RWPE1 (cell line): ENCODE measurements at regions not wholly inside any gene's neighbourhood (a gene's known extent, or its start where the extent isn't known, plus 50 kb on each side); places are given as distances from the start of the nearest gene placed in this dataset.

Experiments used
- CTCF ChIA-PET: fragments of 350-600 bp; sonication (Branson Sonifier 250); formaldehyde crosslinking; extraction: SDS; loops from one replicate; lab custom pipeline; 2021; lab: Yijun Ruan, JAX
- POLR2A ChIA-PET: fragments of 400-600 bp; formaldehyde crosslinking; extraction: SDS; loops from one replicate; lab custom pipeline; 2020; ENCODE audit warnings: antibody characterized with exemption; ENCODE audit not compliant: low non-redundant PET; lab: Yijun Ruan, JAX
- DNase-seq: peaks from one replicate; pipeline ENCODE4 v3.0.0; 2012; ENCODE audit warnings: low spot score
- H3K27ac ChIP-seq: fragments of 450-650 bp; 2 replicates; pipeline ENCODE4 v1.5.1; 2017
- TF ChIP-seq, protein P1 (sequence below): fragments of 450-650 bp; conservative IDR thresholded peaks from 2 replicates; pipeline ENCODE4 v1.5.1; 2017; ENCODE audit warnings: low read depth, mild to moderate bottlenecking

DNA sequence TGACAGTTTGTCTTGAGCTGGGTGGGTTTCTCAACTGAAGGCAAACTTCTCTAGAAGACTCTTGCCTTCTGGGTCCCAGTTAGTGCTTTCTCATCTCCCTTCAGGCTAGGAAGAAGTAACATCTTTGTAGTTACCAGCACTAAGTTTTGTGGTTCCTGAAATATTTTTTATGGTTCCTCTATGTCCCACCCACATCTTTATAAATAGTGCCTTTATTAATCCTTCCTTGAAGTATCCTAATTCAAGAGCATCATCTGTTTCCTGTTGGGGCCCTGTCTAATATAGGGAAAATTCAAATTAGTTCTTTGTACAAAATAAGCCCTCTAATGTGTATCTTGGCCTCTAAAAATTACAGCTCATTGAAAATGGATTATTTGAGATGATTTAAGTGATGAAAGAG, 147.4 kb upstream of the MAOA start:
- no peak for DNase-seq
- CTCF ChIA-PET: no interaction called here
- POLR2A ChIA-PET: no interaction called here
- H3K27ac ChIP-seq: no peak overlapping the region
- TF ChIP-seq, protein P1, sequence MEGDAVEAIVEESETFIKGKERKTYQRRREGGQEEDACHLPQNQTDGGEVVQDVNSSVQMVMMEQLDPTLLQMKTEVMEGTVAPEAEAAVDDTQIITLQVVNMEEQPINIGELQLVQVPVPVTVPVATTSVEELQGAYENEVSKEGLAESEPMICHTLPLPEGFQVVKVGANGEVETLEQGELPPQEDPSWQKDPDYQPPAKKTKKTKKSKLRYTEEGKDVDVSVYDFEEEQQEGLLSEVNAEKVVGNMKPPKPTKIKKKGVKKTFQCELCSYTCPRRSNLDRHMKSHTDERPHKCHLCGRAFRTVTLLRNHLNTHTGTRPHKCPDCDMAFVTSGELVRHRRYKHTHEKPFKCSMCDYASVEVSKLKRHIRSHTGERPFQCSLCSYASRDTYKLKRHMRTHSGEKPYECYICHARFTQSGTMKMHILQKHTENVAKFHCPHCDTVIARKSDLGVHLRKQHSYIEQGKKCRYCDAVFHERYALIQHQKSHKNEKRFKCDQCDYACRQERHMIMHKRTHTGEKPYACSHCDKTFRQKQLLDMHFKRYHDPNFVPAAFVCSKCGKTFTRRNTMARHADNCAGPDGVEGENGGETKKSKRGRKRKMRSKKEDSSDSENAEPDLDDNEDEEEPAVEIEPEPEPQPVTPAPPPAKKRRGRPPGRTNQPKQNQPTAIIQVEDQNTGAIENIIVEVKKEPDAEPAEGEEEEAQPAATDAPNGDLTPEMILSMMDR: no peak

DNA sequence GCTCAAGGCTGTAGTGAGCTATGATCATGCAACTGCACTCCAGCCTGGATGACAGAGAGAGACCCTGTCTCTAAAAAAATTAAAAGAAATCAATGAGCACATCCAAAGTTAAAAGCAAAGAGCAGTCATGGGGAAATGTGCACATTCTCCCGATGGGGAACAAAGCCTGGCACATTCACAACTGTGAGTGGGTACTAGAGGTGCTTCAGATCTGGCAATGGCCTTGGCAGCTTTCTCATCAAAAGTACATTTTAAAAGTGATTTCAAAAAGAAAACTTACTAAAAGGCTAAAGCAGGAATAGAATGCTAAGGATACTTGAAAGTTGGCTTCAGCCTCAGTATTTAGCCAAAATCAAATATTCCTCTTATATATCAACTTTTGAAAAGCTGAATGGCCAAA, 145.9 kb upstream of the MAOA start:
- H3K27ac ChIP-seq: no peak overlapping the region
- CTCF ChIA-PET: no interaction called here
- POLR2A ChIA-PET: no interaction called here
- TF ChIP-seq, protein P1: no peak
- no peak for DNase-seq

DNA sequence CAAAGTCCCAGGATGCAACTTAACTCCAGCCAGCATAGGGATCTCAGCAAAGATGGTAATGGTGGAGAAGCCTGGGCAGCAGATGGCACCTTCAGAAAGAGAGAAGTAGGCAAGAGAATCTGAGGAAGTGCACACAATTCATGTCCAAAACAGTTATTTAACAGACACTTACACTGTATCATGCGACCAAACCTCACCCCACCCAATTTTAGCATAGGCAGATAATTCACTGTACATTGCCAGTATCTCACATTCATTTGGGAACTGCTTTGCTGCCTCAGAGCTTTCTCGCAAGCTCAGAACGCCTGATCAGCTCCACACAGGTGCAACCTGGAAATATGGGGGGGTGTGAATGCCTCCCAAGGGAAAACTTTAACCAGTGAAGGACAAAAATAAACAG, 143.0 kb upstream of the MAOA start:
- ChIA-PET POLR2A (no interaction called here), CTCF (no interaction called here)
- H3K27ac ChIP-seq: no peak overlapping the region
- TF ChIP-seq, protein P1: no peak
- no peak for DNase-seq

DNA sequence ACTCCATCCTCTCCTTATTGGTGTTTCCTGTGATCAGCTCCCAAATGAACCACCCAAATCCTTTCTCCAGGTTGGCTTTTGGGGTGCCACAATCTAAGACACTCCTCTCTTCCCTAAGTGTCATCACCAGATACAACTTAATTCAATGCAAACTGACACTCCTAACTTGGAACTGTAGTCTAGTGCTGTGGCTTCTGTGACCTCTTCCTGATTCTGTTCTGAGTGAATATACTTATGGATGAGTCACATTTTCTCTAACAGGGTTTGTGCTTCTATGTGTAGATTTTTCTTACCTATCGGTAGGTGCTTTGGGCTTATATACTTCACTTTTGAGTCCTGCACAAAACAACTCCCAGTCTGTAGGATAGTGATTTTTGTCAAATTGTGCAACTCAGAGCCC, 141.3 kb upstream of the MAOA start:
- CTCF ChIA-PET: no interaction called here
- TF ChIP-seq, protein P1: no peak
- DNase-seq: no peak
- POLR2A ChIA-PET: no interaction called here
- H3K27ac ChIP-seq: no peak overlapping the region

DNA sequence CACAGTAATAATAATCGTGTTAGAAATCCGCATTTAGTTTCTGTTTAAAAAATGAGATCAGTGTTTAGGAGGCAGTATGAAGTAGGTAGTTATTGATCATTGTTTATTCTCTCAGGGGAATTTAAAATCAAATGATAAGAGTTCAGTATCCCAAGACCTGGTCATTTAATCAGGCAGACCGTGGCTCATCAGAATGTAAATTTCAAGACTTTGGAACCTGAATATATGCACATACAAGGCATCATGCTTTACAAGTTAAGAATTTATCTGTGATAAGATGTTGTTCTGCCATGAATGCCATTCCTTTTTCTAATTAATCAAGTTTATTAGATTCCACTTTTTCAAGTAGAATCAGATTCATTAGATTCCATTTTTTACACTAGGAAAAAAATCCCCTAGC, 133.5 kb upstream of the MAOA start:
- TF ChIP-seq, protein P1: no peak
- no peak overlapping the region for H3K27ac ChIP-seq
- no peak for DNase-seq
- ChIA-PET POLR2A (no interaction called here), CTCF (no interaction called here)

DNA sequence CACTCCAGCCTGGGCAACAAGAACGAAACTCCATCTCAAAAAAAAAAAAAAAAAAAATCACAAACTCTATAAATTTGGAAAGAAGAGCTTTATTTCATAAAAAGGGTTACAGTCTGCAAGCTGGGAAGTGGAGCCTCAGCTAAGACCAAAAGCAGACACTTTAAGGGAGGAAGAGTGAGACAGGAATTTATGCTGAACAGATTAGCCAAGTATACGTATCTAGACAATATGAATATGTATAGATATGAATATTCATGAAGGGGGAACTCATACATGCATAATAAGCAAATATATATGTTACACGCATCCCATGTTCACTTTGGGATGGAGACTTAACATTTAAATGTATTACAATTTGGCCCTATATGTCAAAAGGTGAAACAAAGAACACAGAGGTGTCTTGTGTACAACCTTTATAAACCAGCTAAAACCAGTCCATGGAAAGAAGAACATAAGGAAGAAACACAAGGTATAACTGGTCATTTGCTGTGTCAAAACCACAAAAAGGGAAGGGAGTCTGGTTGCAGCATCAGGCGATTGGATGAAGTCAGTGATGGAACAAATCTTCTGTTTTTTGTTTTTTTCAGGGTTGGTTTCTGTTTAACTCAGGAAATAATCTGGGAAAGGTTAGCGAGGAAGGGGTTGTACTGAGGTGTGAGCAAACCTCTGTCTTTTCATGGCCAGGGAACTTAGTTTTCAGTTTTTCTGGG, 130.0 kb upstream of the MAOA start:
- no peak overlapping the region for H3K27ac ChIP-seq
- ChIA-PET CTCF (no interaction called here), POLR2A (no interaction called here)
- TF ChIP-seq, protein P1: no peak
- no peak for DNase-seq

DNA sequence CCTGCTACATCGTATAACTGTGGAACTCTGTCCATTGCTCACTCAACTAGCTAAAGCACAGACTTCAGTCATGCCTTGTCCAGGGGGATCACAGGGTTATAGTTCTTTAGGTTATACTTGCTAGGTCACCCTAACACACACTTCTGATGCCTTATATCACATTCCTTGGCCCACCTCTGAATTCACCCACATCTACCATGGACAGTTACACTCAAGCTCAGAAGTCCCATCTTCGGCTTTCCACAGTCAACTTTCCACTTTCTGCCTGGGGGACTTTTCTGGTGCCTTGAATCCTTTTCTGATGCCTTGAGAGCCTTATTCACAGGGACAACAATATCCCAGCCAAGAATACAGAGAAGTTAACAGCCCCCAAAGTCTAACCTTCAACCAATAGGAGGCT, 129.2 kb upstream of the MAOA start:
- POLR2A ChIA-PET: no interaction called here
- no peak overlapping the region for H3K27ac ChIP-seq
- TF ChIP-seq, protein P1: no peak
- CTCF ChIA-PET: no interaction called here
- no peak for DNase-seq
